ENCODE measurements at regions not wholly inside any gene's neighbourhood (a gene's known extent, or its start where the extent isn't known, plus 50 kb on each side); places are given as distances from the start of the nearest gene placed in this dataset.
"Not testable (repeated sequence)": the region's sequence is repeated elsewhere in the genome, so short reads cannot be mapped to it uniquely, and the experiment has no call there.

- no peak for DNase-seq
Measured at GRCh38 chr20:11153819-11154218, 480.0 kb upstream of the JAG1 start.

DNA sequence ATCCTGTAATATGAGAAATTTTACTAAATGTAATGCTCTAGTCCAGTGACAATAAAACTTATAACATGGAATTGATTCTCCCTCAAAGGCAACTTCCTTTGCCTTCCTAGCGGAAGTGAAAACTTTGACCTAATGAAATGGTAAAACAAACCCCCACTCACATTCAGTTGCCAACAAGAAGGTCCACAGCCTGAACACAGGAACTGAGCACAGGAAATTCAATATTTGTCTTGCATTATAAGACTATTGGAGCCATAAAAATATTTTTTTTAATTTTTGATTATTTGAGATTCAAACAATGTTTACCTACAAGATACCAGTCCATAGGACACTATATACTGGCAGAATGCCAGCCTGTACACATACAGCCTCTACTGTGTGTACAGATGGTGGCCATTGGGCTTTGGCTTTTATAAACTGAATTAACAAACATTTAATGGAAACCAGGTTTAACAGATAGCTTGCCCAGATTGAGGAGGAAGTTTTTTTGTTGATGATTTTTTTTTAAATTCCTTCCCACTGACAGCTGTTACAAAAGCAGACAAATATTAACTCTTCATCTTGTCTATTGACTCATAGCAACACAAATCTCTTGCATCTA is 481.5 kb upstream of the JAG1 start:
- no peak for DNase-seq

GRCh38 chr20:11156922-11157321 is 483.1 kb upstream of the JAG1 start:
- DNase-seq, result no peak

GRCh38 chr20:11158146-11158545 is 484.3 kb upstream of the JAG1 start:
- DNase-seq, result no peak

DNA sequence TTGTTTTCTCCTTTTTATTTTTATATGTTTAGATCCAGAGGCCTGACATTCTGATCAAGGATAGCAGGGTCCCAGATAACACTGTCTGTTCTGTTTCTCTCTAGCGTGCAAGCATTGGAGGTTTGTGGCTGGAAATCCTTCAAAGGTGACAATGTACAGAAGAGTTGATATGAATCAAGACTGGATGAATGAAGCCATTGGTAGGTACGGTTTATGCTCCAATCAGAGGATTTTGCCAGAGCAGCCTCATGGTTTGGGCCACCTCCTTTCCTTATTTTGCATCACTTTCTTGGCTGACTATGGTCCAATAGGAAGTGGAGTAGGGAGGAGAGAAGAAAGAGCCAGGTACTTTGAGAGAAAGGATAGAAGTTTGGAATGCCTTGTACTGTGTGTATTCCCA is 484.8 kb upstream of the JAG1 start:
- DNase-seq, result no peak

- no peak for DNase-seq
Measured at GRCh38 chr20:11159728-11160127, 485.9 kb upstream of the JAG1 start.

GRCh38 chr20:11162026-11162775 is 488.4 kb upstream of the JAG1 start:
- DNase-seq, result no peak

DNA sequence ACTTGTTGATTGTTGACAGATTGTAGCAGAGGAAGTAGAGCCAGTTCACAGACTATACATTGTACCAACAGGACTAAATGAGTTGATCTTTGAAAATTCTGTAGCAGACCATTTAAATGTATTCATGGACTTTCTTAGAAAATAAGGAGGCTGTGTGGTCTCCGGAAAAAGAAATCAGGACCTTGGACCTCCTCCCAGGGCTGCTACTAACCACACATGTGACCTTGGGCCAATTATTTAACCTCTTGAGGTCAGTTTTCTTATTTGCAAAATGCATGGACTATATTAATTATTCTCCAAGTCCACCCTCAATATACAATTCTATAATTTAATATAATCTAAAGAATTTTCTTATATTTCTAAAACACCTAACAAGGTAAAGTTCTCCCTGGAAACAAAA is 492.0 kb upstream of the JAG1 start:
- DNase-seq, result no peak

GRCh38 chr20:11166712-11167111 is 492.9 kb upstream of the JAG1 start:
- no peak for DNase-seq

GRCh38 chr20:11168026-11168425 is 494.2 kb upstream of the JAG1 start:
- no peak for DNase-seq

- DNase-seq, result no peak
Measured at GRCh38 chr20:11170025-11170424, 496.2 kb upstream of the JAG1 start.

DNA sequence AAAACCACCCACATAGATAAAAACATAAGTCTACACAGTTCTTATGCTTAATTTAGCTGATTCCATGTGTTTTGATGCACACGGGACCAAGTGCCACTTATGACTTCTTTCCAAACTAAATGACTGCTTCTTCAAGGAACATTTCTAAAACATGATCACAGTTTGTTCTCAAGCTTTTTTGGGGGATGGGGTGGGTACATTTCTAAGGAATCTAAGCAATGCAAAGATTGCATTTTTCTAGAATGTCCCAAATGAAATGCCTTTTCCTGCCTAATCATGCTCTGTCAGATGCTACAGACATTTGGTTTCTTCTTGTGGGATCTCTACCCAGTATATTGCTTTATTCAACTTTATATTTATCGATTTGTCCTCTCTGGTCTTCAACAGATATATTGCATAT is 496.8 kb upstream of the JAG1 start:
- DNase-seq, result no peak

GRCh38 chr20:11172881-11173280 is 499.1 kb upstream of the JAG1 start:
- DNase-seq, result no peak

DNA sequence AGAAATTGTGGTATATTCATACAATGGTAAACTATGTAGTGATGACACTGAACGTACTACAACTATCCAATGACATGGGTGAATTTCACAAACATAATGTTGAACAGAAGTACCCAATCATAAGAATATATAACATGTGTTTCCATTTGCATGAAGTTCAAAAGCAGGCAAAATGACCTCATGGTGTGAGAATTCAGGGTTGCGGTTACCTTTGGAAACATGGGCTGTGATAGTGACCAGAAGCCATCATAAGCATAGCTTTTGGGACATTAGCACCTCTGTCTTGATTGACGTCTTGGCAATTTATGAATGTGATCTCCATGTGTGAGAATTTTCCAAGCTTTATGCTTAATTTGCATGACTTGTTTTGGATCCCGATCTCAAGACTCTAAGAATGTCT is 500.1 kb upstream of the JAG1 start:
- DNase-seq, result no peak

DNA sequence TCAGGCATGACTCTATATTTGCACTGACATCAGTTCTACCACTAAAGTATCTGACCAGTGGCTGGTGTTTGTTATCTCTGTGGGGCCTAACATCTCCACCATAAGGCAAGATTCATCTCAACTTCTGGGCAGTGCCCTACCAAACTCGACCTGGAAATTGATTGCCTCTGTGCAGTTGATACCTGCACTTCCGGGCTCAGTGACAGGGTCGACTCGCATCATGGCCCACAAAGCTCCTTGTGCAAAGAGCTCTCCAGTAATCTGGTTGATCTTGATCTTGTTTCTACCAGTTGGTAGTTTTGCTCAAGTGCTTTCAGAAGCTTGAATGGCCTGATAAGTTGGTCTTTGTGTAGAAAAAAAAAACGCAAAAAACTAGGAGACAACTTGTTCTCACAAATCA is 501.1 kb upstream of the JAG1 start:
- no peak for DNase-seq

DNA sequence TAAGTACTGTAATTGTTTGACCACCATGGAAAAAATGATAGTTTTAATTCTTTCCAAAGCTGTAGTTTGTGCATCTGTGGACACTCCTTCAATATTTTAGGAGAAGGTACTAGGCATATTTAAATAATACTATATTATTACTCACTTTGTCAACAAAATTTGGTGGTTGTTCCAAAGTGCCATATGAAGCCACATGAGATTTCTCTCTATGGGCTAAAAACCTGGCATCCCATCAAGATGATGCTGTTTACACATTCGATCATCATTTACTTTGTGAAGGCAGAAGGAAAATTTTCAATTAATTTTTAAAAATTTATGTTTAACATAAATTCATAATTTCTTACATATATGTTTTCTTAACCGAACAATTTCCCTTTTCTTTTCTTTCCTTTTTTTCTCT is 502.6 kb upstream of the JAG1 start:
- no peak for DNase-seq

DNA sequence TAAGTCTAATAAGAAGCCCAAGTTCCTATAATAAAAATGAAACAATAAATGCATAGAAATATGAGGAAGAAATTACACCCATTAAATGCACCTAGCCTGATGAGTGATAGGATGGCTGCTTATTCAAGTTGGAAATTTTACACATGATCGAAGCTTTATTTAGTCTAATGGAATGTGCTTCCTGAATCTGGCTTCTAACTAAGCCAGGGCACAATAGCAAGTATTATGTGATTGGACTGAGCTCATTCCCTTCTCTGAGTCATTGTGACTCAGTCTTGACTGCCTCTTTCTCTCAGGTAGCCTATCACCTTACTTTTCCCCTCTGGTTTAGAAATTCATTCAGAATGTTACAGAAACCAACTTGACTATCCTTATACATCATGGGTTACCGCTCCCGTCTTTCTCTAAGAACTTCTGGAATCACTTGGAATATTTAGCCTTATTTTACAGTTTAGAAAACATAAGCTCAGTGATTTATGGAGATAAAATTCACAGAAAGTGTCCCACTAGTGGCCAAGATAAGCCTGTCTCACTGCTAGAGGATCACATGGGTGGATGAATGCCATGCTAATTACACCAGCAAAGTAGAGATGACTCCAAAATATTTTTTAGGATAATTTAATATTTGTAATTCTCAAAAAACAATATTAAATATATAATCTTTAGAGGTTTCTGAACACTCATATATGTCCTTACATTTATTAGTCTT is 505.3 kb upstream of the JAG1 start:
- no peak for DNase-seq

GRCh38 chr20:11180186-11180585 is 506.4 kb upstream of the JAG1 start:
- DNase-seq, result no peak

DNA sequence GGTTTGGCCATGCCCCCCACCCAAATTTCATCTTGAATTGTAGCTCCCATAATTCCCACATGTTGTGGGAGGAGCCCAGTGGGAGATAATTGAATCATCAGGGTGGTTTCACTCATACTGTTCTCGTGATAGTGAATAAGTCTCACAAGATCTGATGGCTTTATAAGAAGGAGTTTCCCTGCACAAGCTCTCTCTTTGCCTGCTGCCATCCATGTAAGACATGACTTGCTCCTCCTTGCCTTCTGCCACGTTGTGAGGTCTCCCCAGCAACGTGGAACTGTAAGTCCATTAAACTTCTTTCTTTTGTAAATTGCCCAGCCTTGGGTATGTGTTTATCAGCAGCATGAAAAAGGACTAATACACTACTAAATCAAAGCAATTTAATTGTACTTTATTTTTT is 507.3 kb upstream of the JAG1 start:
- not testable (repeated sequence) for DNase-seq

GRCh38 chr20:11181966-11182365 is 508.2 kb upstream of the JAG1 start:
- no peak for DNase-seq

- no peak for DNase-seq
Measured at GRCh38 chr20:11182720-11183119, 508.9 kb upstream of the JAG1 start.

GRCh38 chr20:11186301-11187008 is 512.7 kb upstream of the JAG1 start:
- DNase-seq, result no peak

- no peak for DNase-seq
Measured at GRCh38 chr20:11188843-11189603, 515.2 kb upstream of the JAG1 start.
